HG03097 (cell line): ENCODE measurements at regions not wholly inside any gene's neighbourhood (a gene's known extent, or its start where the extent isn't known, plus 50 kb on each side); places are given as distances from the start of the nearest gene placed in this dataset.

ENCODE experiments used
- ATAC-seq: cut with Tn5 transposase; IDR thresholded peaks from one replicate; pipeline ENCODE4 v1.9.1; 2021; ENCODE audit not compliant: unreplicated experiment, low FRiP score

GRCh38 chr1:216902669-216903381 lies 179.6 kb upstream of the ESRRG start:
- ATAC-seq, result no peak

- ATAC-seq, result no peak
Measured at GRCh38 chr1:216900116-216900620, 176.9 kb upstream of the ESRRG start.

GRCh38 chr1:216898801-216899200 lies 175.6 kb upstream of the ESRRG start:
- ATAC-seq, result no peak

GRCh38 chr1:216896146-216896545 lies 172.9 kb upstream of the ESRRG start:
- no peak for ATAC-seq

GRCh38 chr1:216894494-216894893 lies 171.3 kb upstream of the ESRRG start:
- no peak for ATAC-seq

- ATAC-seq, result no peak
Measured at GRCh38 chr1:216892581-216893160, 169.4 kb upstream of the ESRRG start.

GRCh38 chr1:216890871-216891270 lies 167.6 kb upstream of the ESRRG start:
- ATAC-seq, result no peak

GRCh38 chr1:216888731-216889130 lies 165.5 kb upstream of the ESRRG start:
- no peak for ATAC-seq

GRCh38 chr1:216887032-216887431 lies 163.8 kb upstream of the ESRRG start:
- no peak for ATAC-seq

GRCh38 chr1:216884614-216885229 lies 161.5 kb upstream of the ESRRG start:
- no peak for ATAC-seq

- no peak for ATAC-seq
Measured at GRCh38 chr1:216883518-216883917, 160.3 kb upstream of the ESRRG start.

GRCh38 chr1:216881695-216882094 lies 158.5 kb upstream of the ESRRG start:
- no peak for ATAC-seq

GRCh38 chr1:216866714-216867113 lies 143.5 kb upstream of the ESRRG start:
- no peak for ATAC-seq

GRCh38 chr1:216855810-216856209 lies 132.6 kb upstream of the ESRRG start:
- no peak for ATAC-seq

GRCh38 chr1:216854836-216855484 lies 131.7 kb upstream of the ESRRG start:
- no peak for ATAC-seq

GRCh38 chr1:216851073-216851472 lies 127.8 kb upstream of the ESRRG start:
- no peak for ATAC-seq

GRCh38 chr1:216849146-216849545 lies 125.9 kb upstream of the ESRRG start:
- ATAC-seq, result no peak

- ATAC-seq, result no peak
Measured at GRCh38 chr1:216847397-216848036, 124.3 kb upstream of the ESRRG start.

- no peak for ATAC-seq
Measured at GRCh38 chr1:216846339-216846738, 123.1 kb upstream of the ESRRG start.

GRCh38 chr1:216843409-216843808 lies 120.2 kb upstream of the ESRRG start:
- ATAC-seq, result no peak

- ATAC-seq, result no peak
Measured at GRCh38 chr1:216841165-216841564, 117.9 kb upstream of the ESRRG start.
